ENCODE measurements at regions not wholly inside any gene's neighbourhood (a gene's known extent, or its start where the extent isn't known, plus 50 kb on each side); places are given as distances from the start of the nearest gene placed in this dataset.

GRCh38 chr1:65056234-65056633 is 89.9 kb upstream of the JAK1 start:
- intact Hi-C loops (cut with DNase I, micrococcal nuclease): no loop called here
- no peak for ATAC-seq
- no peak for DNase-seq

GRCh38 chr1:65056866-65057265 is 90.5 kb upstream of the JAK1 start:
- intact Hi-C loops (cut with DNase I, micrococcal nuclease): no loop called here
- ATAC-seq (no peak), DNase-seq (no peak)

- no peak for DNase-seq
- intact Hi-C loops (cut with DNase I, micrococcal nuclease): no loop called here
- peak; percentile 52 for ATAC-seq
Observed at GRCh38 chr1:65059930-65060538, 88.0 kb upstream of the AK4 start.

- intact Hi-C loops (cut with DNase I, micrococcal nuclease): no loop called here
Observed at GRCh38 chr1:65062339-65062738, 85.7 kb upstream of the AK4 start.

GRCh38 chr1:65063025-65063424 is 85.0 kb upstream of the AK4 start:
- DNase-seq (no peak), ATAC-seq (no peak)
- intact Hi-C loops (cut with DNase I, micrococcal nuclease): no loop called here

More at GRCh38 chr1:65062339-65062738, 85.7 kb upstream of the AK4 start:
- ATAC-seq: no peak
- no peak for DNase-seq

- intact Hi-C loops (cut with DNase I, micrococcal nuclease): no loop called here
- DNase-seq: no peak
- ATAC-seq: no peak
Observed at GRCh38 chr1:65064981-65065380, 83.0 kb upstream of the AK4 start.

GRCh38 chr1:65065524-65066418 is 82.2 kb upstream of the AK4 start:
- intact Hi-C loops (cut with DNase I, micrococcal nuclease): no loop called here
- ATAC-seq (peak; percentile 42), DNase-seq (peak; percentile 54 to 60)

- intact Hi-C loops (cut with DNase I, micrococcal nuclease): no loop called here
- ATAC-seq (peak; percentile 1), DNase-seq (no peak)
Observed at GRCh38 chr1:65066419-65066765, 81.6 kb upstream of the AK4 start.

GRCh38 chr1:65066766-65067490 is 81.1 kb upstream of the AK4 start:
- intact Hi-C loops (cut with DNase I, micrococcal nuclease): no loop called here
- peak; percentile 90 to 93 for DNase-seq
- ATAC-seq: peak; percentile 74

- DNase-seq (peak; percentile 65 to 73), ATAC-seq (peak; percentile 55)
- intact Hi-C loops (cut with DNase I, micrococcal nuclease): no loop called here
Observed at GRCh38 chr1:65067491-65068201, 80.4 kb upstream of the AK4 start.

- DNase-seq (peak in 1 of 2 donors; percentile 44), ATAC-seq (peak; percentile 22)
- intact Hi-C loops (cut with DNase I, micrococcal nuclease): no loop called here
Observed at GRCh38 chr1:65068202-65069010, 79.6 kb upstream of the AK4 start.

GRCh38 chr1:65069011-65069565 is 78.9 kb upstream of the AK4 start:
- DNase-seq (peak in 1 of 2 donors; percentile 49), ATAC-seq (no peak)
- intact Hi-C loops (cut with DNase I, micrococcal nuclease): no loop called here

- intact Hi-C loops (cut with DNase I, micrococcal nuclease): loop anchor here in 1 of 2 donors (10.0 kb wide), 1 partner anchor 132 kb away; no protein-coding TSS in a partner anchor
- DNase-seq (no peak), ATAC-seq (no peak)
Observed at GRCh38 chr1:65072845-65073244, 75.2 kb upstream of the AK4 start.

GRCh38 chr1:65075123-65075976 is 72.7 kb upstream of the AK4 start:
- intact Hi-C loops (cut with DNase I, micrococcal nuclease): loop anchor here in 1 of 2 donors (10.0 kb wide), 1 partner anchor 129 kb away; no protein-coding TSS in a partner anchor
- peak; percentile 84 for ATAC-seq
- DNase-seq: peak; percentile 51 to 54

GRCh38 chr1:65077369-65077768 is 70.6 kb upstream of the AK4 start:
- DNase-seq: no peak
- no peak for ATAC-seq
- intact Hi-C loops (cut with DNase I, micrococcal nuclease): loop anchor here in 1 of 2 donors (10.0 kb wide), 1 partner anchor 127 kb away; no protein-coding TSS in a partner anchor

GRCh38 chr1:65079941-65080340 is 68.1 kb upstream of the AK4 start:
- ATAC-seq (no peak), DNase-seq (no peak)
- intact Hi-C loops (cut with DNase I, micrococcal nuclease): loop anchor here in 1 of 2 donors (10.0 kb wide), 1 partner anchor 125 kb away; no protein-coding TSS in a partner anchor
